Uterus (tissue), 3 donors: ENCODE measurements at regions not wholly inside any gene's neighbourhood (a gene's known extent, or its start where the extent isn't known, plus 50 kb on each side); places are given as distances from the start of the nearest gene placed in this dataset.

Source experiments
- DNase-seq, 2 donors: peaks; one replicate each; pipeline ENCODE4 v3.0.0-alpha.2; 2019 to 2020
- H3K27ac ChIP-seq, 2 donors: fragments of 200-600 bp; sonication (generic); 1 replicate in 1 of 2; 2 replicates in 1 of 2; pipeline ENCODE4 v1.5.1; 2016 to 2018
- H3K27me3 ChIP-seq, 2 donors: fragments of 200-600 bp; sonication (generic); one replicate each; pipeline ENCODE4 v1.5.1; 2018 to 2019; ENCODE audit warnings: control low read depth in 1 of 2
- H3K36me3 ChIP-seq, 2 donors: fragments of 200-600 bp; sonication (generic); one replicate each; pipeline ENCODE4 v1.5.1; 2019; ENCODE audit warnings: control low read depth in 1 of 2
- H3K4me1 ChIP-seq, 2 donors: fragments of 200-600 bp; sonication (generic); one replicate each; pipeline ENCODE4 v1.5.1; 2018 to 2019; ENCODE audit warnings: control low read depth in 1 of 2
- H3K4me3 ChIP-seq, 2 donors: fragments of 200-600 bp; sonication (generic); 1 replicate in 1 of 2; 2 replicates in 1 of 2; pipeline ENCODE4 v1.5.1; 2018 to 2019; ENCODE audit warnings: mild to moderate bottlenecking in 1 of 2
- H3K9me3 ChIP-seq, 2 donors: fragments of 200-600 bp; sonication (generic); one replicate each; pipeline ENCODE4 v1.5.1; 2019; ENCODE audit warnings: control low read depth in 1 of 2
- CTCF ChIP-seq, 4 experiments: fragments of 200-600 bp in 2 of 4; fragments of 450-650 bp in 2 of 4; sonication (generic) in 2 of 4; IDR thresholded peaks; one replicate each; pipeline ENCODE4 v1.5.1; 2016 to 2019; ENCODE audit warnings: antibody characterized with exemption in 4 of 4, mild to moderate bottlenecking in 2 of 4, moderate library complexity in 1 of 4
- POLR2A ChIP-seq, 2 donors: fragments of 450-650 bp; IDR thresholded peaks; one replicate each; pipeline ENCODE4 v1.6.1; 2016; ENCODE audit warnings: antibody characterized with exemption in 2 of 2, mild to moderate bottlenecking in 1 of 2, moderate library complexity in 1 of 2
- intact Hi-C: fragments of 100-400 bp; cut with DNase I; formaldehyde crosslinking; loops from one replicate; pipeline ENCODE4 v1.15.1; 2023; ENCODE audit warnings: low total_unique reads
- donor health status: DM: yes; HTN: yes; CAD: no.

GRCh38 chr6:76684875-76685274 lies 612.4 kb upstream of the IMPG1 start:
- no peak for TF ChIP-seq POLR2A (IDR thresholded peaks at IDR 0.05)
- no peak for TF ChIP-seq CTCF (IDR thresholded peaks at IDR 0.05)
- Histone ChIP-seq H3K4me1 (no peaks in the 10 kb centered on the region), H3K27ac (no peak overlapping the region), H3K4me3 (no peak overlapping the region), H3K9me3 (no peaks in the 10 kb centered on the region), H3K27me3 (no peaks in the 10 kb centered on the region), H3K36me3 (no peaks in the 10 kb centered on the region)
- intact Hi-C loops = no loop called here
- DNase-seq = no peak

- no peaks in the 10 kb centered on the region for H3K9me3 ChIP-seq
- H3K4me1 ChIP-seq = no peaks in the 10 kb centered on the region
- no peak overlapping the region for H3K27ac ChIP-seq
- no peaks in the 10 kb centered on the region for H3K36me3 ChIP-seq
- intact Hi-C loops = no loop called here
- H3K4me3 ChIP-seq = no peak overlapping the region
- no peak for TF ChIP-seq POLR2A (IDR thresholded peaks at IDR 0.05)
- no peak for TF ChIP-seq CTCF (IDR thresholded peaks at IDR 0.05)
- no peak for DNase-seq
- H3K27me3 ChIP-seq = no peaks in the 10 kb centered on the region
Observed at GRCh38 chr6:76683985-76684384, 611.5 kb upstream of the IMPG1 start.

DNA sequence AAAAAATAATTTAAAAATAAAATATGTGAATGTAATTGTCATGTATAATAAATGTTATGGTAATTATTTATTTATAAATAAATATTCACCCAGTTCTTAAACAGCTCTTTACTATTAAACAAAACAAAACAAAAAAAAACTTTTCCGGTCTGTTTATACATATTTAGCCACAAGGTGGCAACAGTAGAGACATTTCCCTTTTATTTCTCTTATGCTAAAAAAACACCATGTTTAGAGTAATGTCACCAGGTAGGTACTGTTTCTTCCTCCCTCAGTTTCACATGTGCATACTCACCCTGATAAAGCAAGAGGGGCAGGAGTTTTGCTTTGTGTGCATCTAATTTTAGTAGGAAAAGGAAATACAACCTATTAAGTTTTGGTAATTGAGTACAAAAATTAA lies 610.4 kb upstream of the IMPG1 start:
- Histone ChIP-seq H3K36me3 (no peaks in the 10 kb centered on the region), H3K4me3 (no peak overlapping the region), H3K27ac (no peak overlapping the region), H3K9me3 (no peaks in the 10 kb centered on the region), H3K4me1 (no peaks in the 10 kb centered on the region), H3K27me3 (no peaks in the 10 kb centered on the region)
- intact Hi-C loops = no loop called here
- no peak for TF ChIP-seq CTCF (IDR thresholded peaks at IDR 0.05)
- no peak for TF ChIP-seq POLR2A (IDR thresholded peaks at IDR 0.05)
- no peak for DNase-seq

- H3K4me1 ChIP-seq = no peaks in the 10 kb centered on the region
- no peaks in the 10 kb centered on the region for H3K36me3 ChIP-seq
- no peak overlapping the region for H3K4me3 ChIP-seq
- intact Hi-C loops = no loop called here
- no peaks in the 10 kb centered on the region for H3K27me3 ChIP-seq
- no peak for TF ChIP-seq CTCF (IDR thresholded peaks at IDR 0.05)
- no peak for TF ChIP-seq POLR2A (IDR thresholded peaks at IDR 0.05)
- no peak for DNase-seq
- H3K9me3 ChIP-seq = no peaks in the 10 kb centered on the region
- no peak overlapping the region for H3K27ac ChIP-seq
Observed at GRCh38 chr6:76681781-76682180, 609.3 kb upstream of the IMPG1 start.

DNA sequence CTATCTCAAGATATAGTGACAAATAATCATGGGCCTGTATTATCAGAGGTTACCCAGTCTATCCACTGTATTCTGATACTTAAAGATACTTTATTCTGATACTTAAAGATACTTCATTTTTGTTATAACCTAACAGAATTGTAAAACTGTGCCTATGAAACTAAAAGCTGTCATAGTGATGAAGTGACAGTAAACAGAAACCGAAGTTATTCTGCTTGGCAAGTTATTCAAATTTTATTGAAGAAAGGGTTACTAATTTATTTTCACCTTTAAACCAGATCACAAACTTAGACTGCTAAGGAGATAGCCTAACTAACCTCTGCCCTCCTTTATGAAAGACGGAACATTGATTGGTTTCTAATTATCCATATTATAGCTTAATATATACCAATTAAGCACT lies 604.6 kb upstream of the IMPG1 start:
- Histone ChIP-seq H3K27me3 (no peaks in the 10 kb centered on the region), H3K27ac (no peak overlapping the region), H3K4me3 (no peak overlapping the region), H3K36me3 (no peaks in the 10 kb centered on the region), H3K4me1 (no peaks in the 10 kb centered on the region), H3K9me3 (no peaks in the 10 kb centered on the region)
- DNase-seq = no peak
- TF ChIP-seq CTCF (IDR thresholded peaks at IDR 0.05) = no peak
- TF ChIP-seq POLR2A (IDR thresholded peaks at IDR 0.05) = no peak
- intact Hi-C loops = no loop called here
